ENCODE measurements at regions not wholly inside any gene's neighbourhood (a gene's known extent, or its start where the extent isn't known, plus 50 kb on each side); places are given as distances from the start of the nearest gene placed in this dataset.

DNA sequence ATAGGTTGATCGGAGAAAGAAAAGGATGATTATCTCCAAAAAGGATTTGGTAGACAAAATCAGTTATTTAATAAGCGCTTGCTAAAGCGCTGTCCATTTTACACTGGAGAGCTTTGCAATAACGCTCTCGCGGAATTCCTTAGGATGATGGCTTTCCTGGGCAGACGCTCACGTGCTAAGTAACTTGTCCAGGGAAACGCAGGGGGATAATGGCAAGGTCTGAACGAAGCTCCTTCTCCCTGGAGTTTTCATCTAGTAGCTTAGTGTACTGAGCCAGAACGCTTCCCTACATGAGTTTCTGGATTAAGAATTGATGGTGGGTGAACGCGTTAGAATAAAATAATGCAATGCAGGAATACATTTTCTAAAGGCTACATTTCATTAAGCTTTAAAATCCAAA is 739.5 kb upstream of the SALL3 start:
- TF ChIP-seq POLR2A (IDR thresholded peaks at IDR 0.05; ENCODE audit: low read length) (no peak), GATA1 (IDR thresholded peaks at IDR 0.05; ENCODE audit: low read depth, low read length) (no peak)

All from erythroblast (primary cell).